ENCODE measurements at regions not wholly inside any gene's neighbourhood (a gene's known extent, or its start where the extent isn't known, plus 50 kb on each side); places are given as distances from the start of the nearest gene placed in this dataset.

- TF ChIP-seq CTCF (conservative IDR thresholded peaks at IDR 0.05; ENCODE audit: low read depth, low read length) = no peak
These were observed 519.1 kb downstream of the IQCM start for GRCh38 chr4:149296503-149296902.

GRCh38 chr4:149296084-149296483 lies 519.6 kb downstream of the IQCM start:
- no peak for TF ChIP-seq CTCF (conservative IDR thresholded peaks at IDR 0.05; ENCODE audit: low read depth, low read length)

More at GRCh38 chr4:149296503-149296902, 519.1 kb downstream of the IQCM start:
- H3K36me3 ChIP-seq (ENCODE audit: insufficient read depth) = no peaks in the 10 kb centered on the region
- H3K79me2 ChIP-seq (ENCODE audit: insufficient read depth, low read depth) = no peaks in the 10 kb centered on the region
- no peaks in the 10 kb centered on the region for H3K27me3 ChIP-seq (ENCODE audit: insufficient read depth, low read depth)
- no peaks in the 10 kb centered on the region for H3K4me1 ChIP-seq (ENCODE audit: low read depth, poor library complexity, severe bottlenecking)
- H3K27ac ChIP-seq = no peak overlapping the region
- no peak overlapping the region for H3K9ac ChIP-seq
- H3K4me3 ChIP-seq (IDR thresholded peaks at IDR 0.05; ENCODE audit: insufficient read depth, low read depth, low read length) = no peak overlapping the region
- no peaks in the 10 kb centered on the region for H4K20me1 ChIP-seq (ENCODE audit: insufficient read depth)
- no peak overlapping the region for H3K4me2 ChIP-seq
- H2AFZ ChIP-seq (ENCODE audit: low read depth) = no peak overlapping the region

GRCh38 chr4:149294601-149295000 lies 521.0 kb downstream of the IQCM start:
- no peak for TF ChIP-seq CTCF (conservative IDR thresholded peaks at IDR 0.05; ENCODE audit: low read depth, low read length)
- no peak overlapping the region for H3K27ac ChIP-seq
- no peaks in the 10 kb centered on the region for H4K20me1 ChIP-seq (ENCODE audit: insufficient read depth)
- no peaks in the 10 kb centered on the region for H3K79me2 ChIP-seq (ENCODE audit: insufficient read depth, low read depth)
- no peak overlapping the region for H3K4me3 ChIP-seq (IDR thresholded peaks at IDR 0.05; ENCODE audit: insufficient read depth, low read depth, low read length)
- H2AFZ ChIP-seq (ENCODE audit: low read depth) = no peak overlapping the region
- H3K4me1 ChIP-seq (ENCODE audit: low read depth, poor library complexity, severe bottlenecking) = no peaks in the 10 kb centered on the region
- H3K36me3 ChIP-seq (ENCODE audit: insufficient read depth) = no peaks in the 10 kb centered on the region
- no peaks in the 10 kb centered on the region for H3K27me3 ChIP-seq (ENCODE audit: insufficient read depth, low read depth)
- no peak overlapping the region for H3K9ac ChIP-seq
- no peak overlapping the region for H3K4me2 ChIP-seq

More at GRCh38 chr4:149296084-149296483, 519.6 kb downstream of the IQCM start:
- Histone ChIP-seq H3K4me2 (no peak overlapping the region), H3K27me3 (ENCODE audit: insufficient read depth, low read depth) (no peaks in the 10 kb centered on the region), H3K4me3 (IDR thresholded peaks at IDR 0.05; ENCODE audit: insufficient read depth, low read depth, low read length) (no peak overlapping the region), H3K36me3 (ENCODE audit: insufficient read depth) (no peaks in the 10 kb centered on the region), H3K27ac (no peak overlapping the region), H3K79me2 (ENCODE audit: insufficient read depth, low read depth) (no peaks in the 10 kb centered on the region), H2AFZ (ENCODE audit: low read depth) (no peak overlapping the region), H3K9ac (no peak overlapping the region), H3K4me1 (ENCODE audit: low read depth, poor library complexity, severe bottlenecking) (no peaks in the 10 kb centered on the region), H4K20me1 (ENCODE audit: insufficient read depth) (no peaks in the 10 kb centered on the region)

GRCh38 chr4:149293046-149293649 lies 522.5 kb downstream of the IQCM start:
- Histone ChIP-seq H3K4me1 (ENCODE audit: low read depth, poor library complexity, severe bottlenecking) (no peaks in the 10 kb centered on the region), H4K20me1 (ENCODE audit: insufficient read depth) (no peaks in the 10 kb centered on the region), H2AFZ (ENCODE audit: low read depth) (no peak overlapping the region), H3K4me3 (IDR thresholded peaks at IDR 0.05; ENCODE audit: insufficient read depth, low read depth, low read length) (no peak overlapping the region), H3K27me3 (ENCODE audit: insufficient read depth, low read depth) (no peaks in the 10 kb centered on the region), H3K79me2 (ENCODE audit: insufficient read depth, low read depth) (no peaks in the 10 kb centered on the region), H3K27ac (no peak overlapping the region), H3K4me2 (no peak overlapping the region), H3K9ac (no peak overlapping the region), H3K36me3 (ENCODE audit: insufficient read depth) (no peaks in the 10 kb centered on the region)
- no peak for TF ChIP-seq CTCF (conservative IDR thresholded peaks at IDR 0.05; ENCODE audit: low read depth, low read length)
